ENCODE measurements at regions not wholly inside any gene's neighbourhood (a gene's known extent, or its start where the extent isn't known, plus 50 kb on each side); places are given as distances from the start of the nearest gene placed in this dataset.

- Histone ChIP-seq H3K4me1 (no peaks in the 10 kb centered on the region), H3K4me3 (no peak overlapping the region), H3K36me3 (no peaks in the 10 kb centered on the region), H3K9me3 (no peaks in the 10 kb centered on the region), H3K27ac (no peak overlapping the region), H3K27me3 (no peaks in the 10 kb centered on the region)
- TF ChIP-seq EP300 (IDR thresholded peaks at IDR 0.05) (no peak), POLR2A (IDR thresholded peaks at IDR 0.05) (no peak), POLR2AphosphoS5 (IDR thresholded peaks at IDR 0.05) (no peak), CTCF (IDR thresholded peaks at IDR 0.05) (no peak)
- no peak for ATAC-seq
- WGBS, 2 donors (ENCODE audit: low coverage in 1 of 2), result 47 to 95% methylated on average over 5 of the region's 5 CpGs
These were observed 184.3 kb upstream of the MBL2 start for GRCh38 chr10:52956861-52957260.

GRCh38 chr10:52956461-52956860 lies 183.9 kb upstream of the MBL2 start:
- peak; percentile 11 for ATAC-seq
- 69% methylated on average over 3 of the region's 3 CpGs; no CpG with 5 or more reads in 1 of the 2 donors for WGBS, 2 donors (ENCODE audit: low coverage in 1 of 2)
- Histone ChIP-seq H3K4me3 (no peak overlapping the region), H3K27me3 (no peaks in the 10 kb centered on the region), H3K9me3 (no peaks in the 10 kb centered on the region), H3K4me1 (no peaks in the 10 kb centered on the region), H3K36me3 (no peaks in the 10 kb centered on the region), H3K27ac (no peak overlapping the region)
- TF ChIP-seq CTCF (IDR thresholded peaks at IDR 0.05) (no peak), POLR2A (IDR thresholded peaks at IDR 0.05) (no peak), EP300 (IDR thresholded peaks at IDR 0.05) (no peak), POLR2AphosphoS5 (IDR thresholded peaks at IDR 0.05) (no peak)

GRCh38 chr10:52955337-52955736 lies 182.8 kb upstream of the MBL2 start:
- no peaks in the 10 kb centered on the region for H3K27me3 ChIP-seq
- TF ChIP-seq POLR2A (IDR thresholded peaks at IDR 0.05) (no peak), POLR2AphosphoS5 (IDR thresholded peaks at IDR 0.05) (no peak), CTCF (IDR thresholded peaks at IDR 0.05) (no peak), EP300 (IDR thresholded peaks at IDR 0.05) (no peak)
- no peak overlapping the region for H3K4me3 ChIP-seq
- no peak overlapping the region for H3K27ac ChIP-seq
- no peak for ATAC-seq
- no peaks in the 10 kb centered on the region for H3K36me3 ChIP-seq
- 97% methylated on average over 12 of the region's 21 CpGs; no CpG with 5 or more reads in 1 of the 2 donors for WGBS, 2 donors (ENCODE audit: low coverage in 1 of 2)
- no peaks in the 10 kb centered on the region for H3K9me3 ChIP-seq
- no peaks in the 10 kb centered on the region for H3K4me1 ChIP-seq

GRCh38 chr10:52954407-52954806 lies 181.8 kb upstream of the MBL2 start:
- Histone ChIP-seq H3K4me3 (no peak overlapping the region), H3K27me3 (no peaks in the 10 kb centered on the region), H3K36me3 (no peaks in the 10 kb centered on the region), H3K9me3 (no peaks in the 10 kb centered on the region), H3K27ac (no peak overlapping the region), H3K4me1 (no peaks in the 10 kb centered on the region)
- no peak for TF ChIP-seq POLR2A (IDR thresholded peaks at IDR 0.05)
- TF ChIP-seq POLR2AphosphoS5 (IDR thresholded peaks at IDR 0.05), result no peak
- no peak for TF ChIP-seq CTCF (IDR thresholded peaks at IDR 0.05)
- no peak for TF ChIP-seq EP300 (IDR thresholded peaks at IDR 0.05)
- WGBS, 2 donors (ENCODE audit: low coverage in 1 of 2), result 79 to 90% methylated on average over 4 to 5 of the region's 5 CpGs
- no peak for ATAC-seq

- no peak overlapping the region for H3K27ac ChIP-seq
- WGBS, 2 donors (ENCODE audit: low coverage in 1 of 2), result 44 to 49% methylated on average over 8 to 9 of the region's 9 CpGs
- no peak for ATAC-seq
- H3K4me3 ChIP-seq, result no peak overlapping the region
- TF ChIP-seq POLR2AphosphoS5 (IDR thresholded peaks at IDR 0.05), result no peak
- no peaks in the 10 kb centered on the region for H3K9me3 ChIP-seq
- H3K27me3 ChIP-seq, result no peaks in the 10 kb centered on the region
- no peaks in the 10 kb centered on the region for H3K4me1 ChIP-seq
- H3K36me3 ChIP-seq, result no peaks in the 10 kb centered on the region
These were observed 179.9 kb upstream of the MBL2 start for GRCh38 chr10:52952391-52953055.

Data from gastroesophageal sphincter (tissue), 4 donors.